ENCODE measurements at regions not wholly inside any gene's neighbourhood (a gene's known extent, or its start where the extent isn't known, plus 50 kb on each side); places are given as distances from the start of the nearest gene placed in this dataset.

- TF ChIP-seq CTCF (conservative IDR thresholded peaks at IDR 0.05; ENCODE audit: low read depth in 2 of 2) (no peak), REST (IDR thresholded peaks at IDR 0.05; ENCODE audit: unreplicated experiment) (no peak)
These were observed 135.2 kb upstream of the TAB2 start for GRCh38 chr6:149182262-149182661.
